ENCODE measurements at regions not wholly inside any gene's neighbourhood (a gene's known extent, or its start where the extent isn't known, plus 50 kb on each side); places are given as distances from the start of the nearest gene placed in this dataset.
A peak's percentile ranks its signal among the peaks of the same experiment; 100 is the strongest.

DNA sequence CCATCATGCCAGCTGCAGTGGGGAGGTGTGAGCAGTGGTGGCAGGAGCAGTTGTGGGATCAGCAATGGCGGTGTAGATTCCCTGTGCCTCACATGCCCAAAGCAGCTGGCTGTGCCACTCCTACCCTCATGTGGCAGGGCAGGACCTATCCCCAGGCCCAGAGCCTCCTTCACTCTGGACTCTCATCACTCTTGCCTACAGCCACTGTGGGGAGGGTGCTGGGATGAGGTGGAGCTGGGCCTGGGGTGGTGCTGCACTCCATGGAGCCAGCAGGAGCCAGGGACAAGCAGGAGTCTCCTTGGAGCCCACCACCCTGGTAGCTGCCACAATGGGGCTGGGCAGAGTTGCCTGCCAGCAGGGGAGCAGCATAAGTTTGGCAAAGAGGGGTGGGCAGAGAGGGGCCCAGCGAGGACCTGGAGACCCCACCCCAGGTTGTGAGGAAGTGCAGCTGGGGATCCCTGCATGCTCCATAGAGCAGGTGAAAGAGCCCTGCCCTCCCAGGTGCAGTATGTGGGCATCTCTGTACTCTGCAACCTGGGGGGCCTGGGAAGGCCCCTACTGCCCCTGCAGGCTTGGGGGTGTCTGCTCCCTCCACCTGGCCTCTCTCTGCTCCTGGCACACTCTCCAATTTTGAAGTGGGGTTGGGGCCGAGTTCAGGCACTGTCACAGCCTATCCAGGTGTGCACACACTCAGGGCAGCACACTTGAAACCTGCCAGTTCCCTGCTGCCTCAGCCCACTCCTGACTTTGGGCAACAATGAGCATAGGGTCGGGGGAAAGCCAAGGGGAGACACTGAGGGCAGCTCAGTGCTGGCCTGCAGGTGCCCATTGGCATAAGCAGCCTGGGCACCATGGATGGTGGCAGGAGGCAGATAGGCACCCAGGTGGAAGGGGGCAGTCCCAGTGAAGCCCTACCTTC, 74.0 kb upstream of the INTU start:
- H3K4me3 ChIP-seq, result no peak overlapping the region
- H3K27me3 ChIP-seq, result no peaks in the 10 kb centered on the region
- H3K36me3 ChIP-seq, result no peaks in the 10 kb centered on the region
- peak; percentile 16 for ATAC-seq
- H3K9me3 ChIP-seq, result no peaks in the 10 kb centered on the region
- no peaks in the 10 kb centered on the region for H3K4me1 ChIP-seq
- H3K27ac ChIP-seq, result no peak overlapping the region
- WGBS, 2 donors (ENCODE audit: low coverage in 1 of 2), result 60% methylated on average over 1 of the region's 4 CpGs; no CpG with 5 or more reads in 1 of the 2 donors
- TF ChIP-seq, protein P1, sequence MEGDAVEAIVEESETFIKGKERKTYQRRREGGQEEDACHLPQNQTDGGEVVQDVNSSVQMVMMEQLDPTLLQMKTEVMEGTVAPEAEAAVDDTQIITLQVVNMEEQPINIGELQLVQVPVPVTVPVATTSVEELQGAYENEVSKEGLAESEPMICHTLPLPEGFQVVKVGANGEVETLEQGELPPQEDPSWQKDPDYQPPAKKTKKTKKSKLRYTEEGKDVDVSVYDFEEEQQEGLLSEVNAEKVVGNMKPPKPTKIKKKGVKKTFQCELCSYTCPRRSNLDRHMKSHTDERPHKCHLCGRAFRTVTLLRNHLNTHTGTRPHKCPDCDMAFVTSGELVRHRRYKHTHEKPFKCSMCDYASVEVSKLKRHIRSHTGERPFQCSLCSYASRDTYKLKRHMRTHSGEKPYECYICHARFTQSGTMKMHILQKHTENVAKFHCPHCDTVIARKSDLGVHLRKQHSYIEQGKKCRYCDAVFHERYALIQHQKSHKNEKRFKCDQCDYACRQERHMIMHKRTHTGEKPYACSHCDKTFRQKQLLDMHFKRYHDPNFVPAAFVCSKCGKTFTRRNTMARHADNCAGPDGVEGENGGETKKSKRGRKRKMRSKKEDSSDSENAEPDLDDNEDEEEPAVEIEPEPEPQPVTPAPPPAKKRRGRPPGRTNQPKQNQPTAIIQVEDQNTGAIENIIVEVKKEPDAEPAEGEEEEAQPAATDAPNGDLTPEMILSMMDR (IDR thresholded peaks at IDR 0.05), result no peak
- TF ChIP-seq POLR2AphosphoS5 (IDR thresholded peaks at IDR 0.05) (no peak), POLR2A (IDR thresholded peaks at IDR 0.05) (no peak), EP300 (IDR thresholded peaks at IDR 0.05) (no peak)

DNA sequence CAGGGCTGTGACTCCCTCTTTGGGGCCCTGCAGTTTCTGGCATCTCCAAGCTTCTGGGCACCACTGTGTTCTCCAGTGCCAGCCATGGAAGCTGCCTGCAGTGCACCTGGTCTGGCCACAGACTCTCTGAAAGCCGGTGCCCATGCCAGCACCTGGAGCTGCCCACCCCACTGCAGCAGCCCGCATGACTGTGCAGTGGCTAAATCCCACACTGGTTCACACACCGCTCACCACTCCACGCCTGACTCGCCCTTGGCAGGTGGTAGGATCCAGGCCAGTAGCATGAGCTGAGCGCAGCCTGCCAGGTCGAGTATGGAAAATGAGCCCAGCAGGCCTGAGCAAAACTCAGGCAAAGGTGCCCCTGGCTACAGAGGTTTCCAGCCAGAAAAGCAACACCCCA, 72.8 kb upstream of the INTU start:
- Histone ChIP-seq H3K4me1 (no peaks in the 10 kb centered on the region), H3K27ac (no peak overlapping the region), H3K9me3 (no peaks in the 10 kb centered on the region), H3K27me3 (no peaks in the 10 kb centered on the region), H3K36me3 (no peaks in the 10 kb centered on the region), H3K4me3 (no peak overlapping the region)
- TF ChIP-seq EP300 (IDR thresholded peaks at IDR 0.05) (no peak), POLR2AphosphoS5 (IDR thresholded peaks at IDR 0.05) (no peak), POLR2A (IDR thresholded peaks at IDR 0.05) (no peak)
- TF ChIP-seq, protein P1 (IDR thresholded peaks at IDR 0.05), result no peak
- 100% methylated on average over 3 of the region's 7 CpGs; no CpG with 5 or more reads in 1 of the 2 donors for WGBS, 2 donors (ENCODE audit: low coverage in 1 of 2)
- ATAC-seq, result no peak

DNA sequence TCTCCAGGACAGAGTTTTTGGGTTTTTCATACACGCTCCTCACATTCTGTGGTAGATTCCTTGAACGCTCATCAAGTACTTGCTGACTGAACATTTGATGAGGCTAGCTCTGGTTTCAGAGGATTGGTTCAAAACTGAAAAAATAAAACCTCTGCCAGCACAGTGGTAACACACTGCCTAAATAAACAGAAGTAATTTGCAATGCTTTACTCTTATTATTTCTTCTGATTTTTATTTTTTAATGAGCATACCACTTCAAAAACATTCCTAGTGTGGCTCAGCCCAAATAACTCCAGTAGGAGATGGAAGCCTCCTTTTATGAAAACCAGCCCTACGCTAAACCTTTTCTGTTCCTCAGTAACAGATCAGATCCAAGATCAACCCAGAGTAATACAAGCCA, 72.0 kb upstream of the INTU start:
- ATAC-seq, result no peak
- no peaks in the 10 kb centered on the region for H3K9me3 ChIP-seq
- no peak overlapping the region for H3K4me3 ChIP-seq
- no peaks in the 10 kb centered on the region for H3K27me3 ChIP-seq
- TF ChIP-seq POLR2AphosphoS5 (IDR thresholded peaks at IDR 0.05), result no peak
- TF ChIP-seq POLR2A (IDR thresholded peaks at IDR 0.05), result no peak
- TF ChIP-seq EP300 (IDR thresholded peaks at IDR 0.05), result no peak
- TF ChIP-seq, protein P1 (IDR thresholded peaks at IDR 0.05), result no peak
- H3K4me1 ChIP-seq, result no peaks in the 10 kb centered on the region
- no peaks in the 10 kb centered on the region for H3K36me3 ChIP-seq
- no peak overlapping the region for H3K27ac ChIP-seq
- 94 to 100% methylated on average over 3 of the region's 3 CpGs for WGBS, 2 donors (ENCODE audit: low coverage in 1 of 2)

GRCh38 chr4:127574643-127575042, 58.1 kb upstream of the INTU start:
- H3K4me3 ChIP-seq, result no peak overlapping the region
- H3K27ac ChIP-seq, result no peak overlapping the region
- no peak for ATAC-seq
- no peaks in the 10 kb centered on the region for H3K27me3 ChIP-seq
- H3K4me1 ChIP-seq, result no peaks in the 10 kb centered on the region
- no peaks in the 10 kb centered on the region for H3K36me3 ChIP-seq
- no peak for TF ChIP-seq POLR2AphosphoS5 (IDR thresholded peaks at IDR 0.05)
- no peak for TF ChIP-seq POLR2A (IDR thresholded peaks at IDR 0.05)
- TF ChIP-seq, protein P1 (IDR thresholded peaks at IDR 0.05), result no peak
- no peak for TF ChIP-seq EP300 (IDR thresholded peaks at IDR 0.05)
- no peaks in the 10 kb centered on the region for H3K9me3 ChIP-seq
- 63 to 71% methylated on average over 2 of the region's 2 CpGs for WGBS, 2 donors (ENCODE audit: low coverage in 1 of 2)

- no peaks in the 10 kb centered on the region for H3K9me3 ChIP-seq
- H3K27ac ChIP-seq, result no peak overlapping the region
- H3K4me1 ChIP-seq, result no peaks in the 10 kb centered on the region
- H3K27me3 ChIP-seq, result no peaks in the 10 kb centered on the region
- 45 to 53% methylated on average over 2 of the region's 2 CpGs for WGBS, 2 donors (ENCODE audit: low coverage in 1 of 2)
- no peak for ATAC-seq
- H3K4me3 ChIP-seq, result no peak overlapping the region
- TF ChIP-seq EP300 (IDR thresholded peaks at IDR 0.05) (no peak), POLR2A (IDR thresholded peaks at IDR 0.05) (no peak), POLR2AphosphoS5 (IDR thresholded peaks at IDR 0.05) (no peak)
- TF ChIP-seq, protein P1 (IDR thresholded peaks at IDR 0.05), result no peak
- H3K36me3 ChIP-seq, result no peaks in the 10 kb centered on the region
Measured at GRCh38 chr4:127575888-127576287, 56.9 kb upstream of the INTU start.
